ENCODE measurements at regions not wholly inside any gene's neighbourhood (a gene's known extent, or its start where the extent isn't known, plus 50 kb on each side); places are given as distances from the start of the nearest gene placed in this dataset.

GRCh38 chr4:178066338-178066941 is 624.2 kb upstream of the AGA start:
- DNase-seq = no peak

GRCh38 chr4:178068136-178068535 is 625.9 kb upstream of the AGA start:
- no peak for DNase-seq

- no peak for DNase-seq
These were observed 627.9 kb upstream of the AGA start for GRCh38 chr4:178070163-178070562.

GRCh38 chr4:178080312-178080711 is 638.1 kb upstream of the AGA start:
- DNase-seq = no peak

- no peak for DNase-seq
These were observed 638.9 kb upstream of the AGA start for GRCh38 chr4:178081176-178081575.

GRCh38 chr4:178081896-178082295 is 639.7 kb upstream of the AGA start:
- no peak for DNase-seq

- DNase-seq = no peak
These were observed 640.7 kb upstream of the AGA start for GRCh38 chr4:178082906-178083305.

- no peak for DNase-seq
These were observed 641.7 kb upstream of the AGA start for GRCh38 chr4:178083968-178084367.

- no peak for DNase-seq
These were observed 644.1 kb upstream of the AGA start for GRCh38 chr4:178086320-178086719.

- no peak for DNase-seq
These were observed 648.6 kb upstream of the AGA start for GRCh38 chr4:178090640-178091411.

GRCh38 chr4:178102139-178102538 is 659.9 kb upstream of the AGA start:
- DNase-seq = no peak

- no peak for DNase-seq
These were observed 663.0 kb upstream of the AGA start for GRCh38 chr4:178105242-178105641.

GRCh38 chr4:178136736-178137345 is 694.6 kb upstream of the AGA start:
- no peak for DNase-seq

- DNase-seq = no peak
These were observed 695.7 kb upstream of the AGA start for GRCh38 chr4:178137732-178138471.

- no peak for DNase-seq
These were observed 696.3 kb upstream of the AGA start for GRCh38 chr4:178138491-178138890.

GRCh38 chr4:178140326-178140915 is 698.2 kb upstream of the AGA start:
- DNase-seq = no peak

- no peak for DNase-seq
These were observed 700.5 kb upstream of the AGA start for GRCh38 chr4:178142724-178143123.

- no peak for DNase-seq
These were observed 705.9 kb upstream of the AGA start for GRCh38 chr4:178148106-178148505.

- no peak for DNase-seq
These were observed 723.2 kb upstream of the AGA start for GRCh38 chr4:178165251-178165950.

GRCh38 chr4:178165951-178166308 is 723.7 kb upstream of the AGA start:
- DNase-seq = no peak

- DNase-seq = no peak
These were observed 731.5 kb upstream of the AGA start for GRCh38 chr4:178173771-178174170.

- no peak for DNase-seq
These were observed 732.5 kb upstream of the AGA start for GRCh38 chr4:178174756-178175155.

- no peak for DNase-seq
These were observed 743.3 kb upstream of the AGA start for GRCh38 chr4:178185517-178185916.
